Gastrocnemius medialis (tissue), 4 donors: ENCODE measurements at regions not wholly inside any gene's neighbourhood (a gene's known extent, or its start where the extent isn't known, plus 50 kb on each side); places are given as distances from the start of the nearest gene placed in this dataset.

Experiments used
- POLR2A ChIP-seq, 2 donors: fragments of 450-650 bp; IDR thresholded peaks; one replicate each; pipeline ENCODE4 v1.6.1; 2017; ENCODE audit warnings: antibody characterized with exemption in 2 of 2, mild to moderate bottlenecking in 2 of 2, moderate library complexity in 2 of 2
- TF ChIP-seq, protein P1 (sequence below), 5 experiments: fragments of 450-650 bp in 3 of 5; fragments of 200-600 bp in 2 of 5; sonication (generic) in 2 of 5; IDR thresholded peaks in 4 of 5; conservative IDR thresholded peaks in 1 of 5; 1 replicate in 4 of 5; 2 replicates in 1 of 5; pipeline ENCODE4 v1.5.1; 2016 to 2019; ENCODE audit warnings: antibody characterized with exemption in 5 of 5, mild to moderate bottlenecking in 3 of 5, moderate library complexity in 3 of 5

DNA sequence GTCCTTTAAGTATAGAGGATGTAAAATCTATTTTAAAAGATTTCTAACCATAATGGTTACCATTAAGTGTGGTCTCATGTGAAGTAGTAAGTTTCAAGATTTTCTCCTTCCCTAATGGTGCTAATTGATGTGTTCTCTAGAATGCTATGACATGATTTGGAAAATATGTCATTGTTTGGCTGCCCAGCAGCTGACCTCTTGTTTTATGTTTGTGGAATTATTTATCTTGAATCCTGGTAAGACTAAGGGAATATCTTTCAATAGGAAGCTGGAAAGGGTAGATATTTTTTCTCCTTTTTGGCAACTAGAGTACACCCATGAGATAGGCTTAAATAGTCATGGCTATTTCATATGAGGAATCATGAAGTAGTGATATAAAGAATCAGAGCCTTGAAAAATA, 139.8 kb upstream of the CHODL start:
- no peak for TF ChIP-seq POLR2A (IDR thresholded peaks at IDR 0.05)
- TF ChIP-seq, protein P1, sequence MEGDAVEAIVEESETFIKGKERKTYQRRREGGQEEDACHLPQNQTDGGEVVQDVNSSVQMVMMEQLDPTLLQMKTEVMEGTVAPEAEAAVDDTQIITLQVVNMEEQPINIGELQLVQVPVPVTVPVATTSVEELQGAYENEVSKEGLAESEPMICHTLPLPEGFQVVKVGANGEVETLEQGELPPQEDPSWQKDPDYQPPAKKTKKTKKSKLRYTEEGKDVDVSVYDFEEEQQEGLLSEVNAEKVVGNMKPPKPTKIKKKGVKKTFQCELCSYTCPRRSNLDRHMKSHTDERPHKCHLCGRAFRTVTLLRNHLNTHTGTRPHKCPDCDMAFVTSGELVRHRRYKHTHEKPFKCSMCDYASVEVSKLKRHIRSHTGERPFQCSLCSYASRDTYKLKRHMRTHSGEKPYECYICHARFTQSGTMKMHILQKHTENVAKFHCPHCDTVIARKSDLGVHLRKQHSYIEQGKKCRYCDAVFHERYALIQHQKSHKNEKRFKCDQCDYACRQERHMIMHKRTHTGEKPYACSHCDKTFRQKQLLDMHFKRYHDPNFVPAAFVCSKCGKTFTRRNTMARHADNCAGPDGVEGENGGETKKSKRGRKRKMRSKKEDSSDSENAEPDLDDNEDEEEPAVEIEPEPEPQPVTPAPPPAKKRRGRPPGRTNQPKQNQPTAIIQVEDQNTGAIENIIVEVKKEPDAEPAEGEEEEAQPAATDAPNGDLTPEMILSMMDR (IDR thresholded peaks at IDR 0.05 in 4 of 5, conservative IDR thresholded peaks at IDR 0.05 in 1 of 5): no peak
